Naive thymus-derived CD4-positive, alpha-beta T cell (primary cell): ENCODE measurements at regions not wholly inside any gene's neighbourhood (a gene's known extent, or its start where the extent isn't known, plus 50 kb on each side); places are given as distances from the start of the nearest gene placed in this dataset.

Experiments used
- ATAC-seq: fragments of 150-1000 bp; cut with Tn5 transposase; 2 replicates; pipeline ENCODE4 v1.10.0; 2021; ENCODE audit warnings: mild to moderate bottlenecking, moderate library complexity
- CTCF ChIA-PET: fragments of 350-600 bp; sonication (Branson Sonifier 250); formaldehyde crosslinking; loops from one replicate; lab custom pipeline; 2021; ENCODE audit warnings: antibody characterized with exemption; lab: Charles Lee
- POLR2A ChIA-PET: fragments of 350-600 bp; sonication (Branson Sonifier 250); formaldehyde crosslinking; loops from one replicate; lab custom pipeline; 2021; ENCODE audit warnings: antibody characterized with exemption, inconsistent platforms; lab: Charles Lee
- DNase-seq, 9 donors: peaks; one replicate each; pipeline versions ENCODE4 v3.0.0 to v3.0.0-alpha.2; 2020 to 2022; ENCODE audit warnings: mixed read lengths in 1 of 9
- H3K27ac ChIP-seq: one replicate; pipeline ENCODE4 v1.7.0; 2013; ENCODE audit warnings: mild to moderate bottlenecking, low read depth, low read length, moderate library complexity
- H3K27me3 ChIP-seq, 2 donors: one replicate each; pipeline ENCODE4 v1.7.0; 2013; ENCODE audit warnings: low read length in 2 of 2, mild to moderate bottlenecking in 2 of 2, moderate library complexity in 2 of 2; ENCODE audit not compliant: control insufficient read depth in 2 of 2, insufficient read depth in 2 of 2
- H3K36me3 ChIP-seq, 3 experiments: 1 replicate in 2 of 3; 2 replicates in 1 of 3; pipeline ENCODE4 v1.7.0; 2013; ENCODE audit warnings: low read length in 3 of 3, mild to moderate bottlenecking in 3 of 3, moderate library complexity in 1 of 3; ENCODE audit not compliant: insufficient read depth in 3 of 3, control insufficient read depth in 2 of 3
- H3K4me1 ChIP-seq, 2 donors: one replicate each; pipeline ENCODE4 v1.7.0; 2013; ENCODE audit warnings: low read length in 2 of 2, mild to moderate bottlenecking in 2 of 2, moderate library complexity in 1 of 2; ENCODE audit not compliant: control insufficient read depth in 2 of 2, insufficient read depth in 2 of 2
- H3K4me3 ChIP-seq: 2 replicates; pipeline ENCODE4 v1.7.0; 2013; ENCODE audit warnings: mild to moderate bottlenecking, low read length
- H3K9me3 ChIP-seq, 3 experiments: 1 replicate in 2 of 3; 2 replicates in 1 of 3; pipeline ENCODE4 v1.7.0; 2013; ENCODE audit warnings: low read length in 3 of 3; ENCODE audit not compliant: control insufficient read depth in 2 of 3
- H3K27ac Mint-ChIP-seq, 9 donors: one replicate each; pipeline ENCODE4 v1.8.0; 2020 to 2022; ENCODE audit warnings: mixed read lengths in 9 of 9, mild to moderate bottlenecking in 8 of 9, moderate library complexity in 5 of 9, inconsistent platforms in 2 of 9
- H3K27me3 Mint-ChIP-seq, 5 donors: one replicate each; pipeline ENCODE4 v1.8.0; 2021 to 2022; ENCODE audit warnings: mixed read lengths in 5 of 5, mild to moderate bottlenecking in 1 of 5
- H3K36me3 Mint-ChIP-seq, 5 donors: one replicate each; pipeline ENCODE4 v1.8.0; 2020 to 2022; ENCODE audit warnings: mixed read lengths in 5 of 5, mild to moderate bottlenecking in 3 of 5, inconsistent platforms in 1 of 5
- H3K4me1 Mint-ChIP-seq, 7 donors: one replicate each; pipeline ENCODE4 v1.8.0; 2020 to 2022; ENCODE audit warnings: mixed read lengths in 7 of 7, mild to moderate bottlenecking in 3 of 7, inconsistent platforms in 1 of 7
- H3K4me3 Mint-ChIP-seq, 10 donors: one replicate each; pipeline ENCODE4 v1.8.0; 2020 to 2022; ENCODE audit warnings: mild to moderate bottlenecking in 10 of 10, mixed read lengths in 10 of 10, moderate library complexity in 6 of 10, inconsistent platforms in 2 of 10
- H3K9me3 Mint-ChIP-seq, 11 donors: one replicate each; pipeline ENCODE4 v1.8.0; 2020 to 2022; ENCODE audit warnings: mixed read lengths in 11 of 11, mild to moderate bottlenecking in 4 of 11, inconsistent platforms in 1 of 11, moderate library complexity in 1 of 11
- intact Hi-C, 2 donors: fragments of 100-400 bp; cut with micrococcal nuclease; formaldehyde crosslinking; loops; one replicate each; pipeline ENCODE4 v1.15.1; 2023

DNA sequence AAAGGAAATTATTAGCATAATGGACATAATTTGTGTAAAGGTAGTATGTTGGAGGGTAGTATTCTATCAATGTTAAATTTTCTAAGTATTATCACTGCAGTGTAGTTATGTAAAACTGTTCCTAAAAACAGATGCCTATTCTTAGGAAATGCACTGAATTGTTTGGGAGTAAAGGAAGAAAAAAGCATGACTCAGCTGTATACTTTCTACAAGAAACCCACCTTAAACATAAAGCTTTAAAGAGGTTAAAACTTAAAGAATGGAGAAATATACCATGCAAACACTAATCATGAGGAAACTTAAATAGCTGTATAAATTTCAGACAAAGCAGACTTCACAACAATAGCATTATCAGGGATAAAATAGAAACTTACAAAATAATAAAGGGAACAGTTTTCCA is 292.9 kb downstream of the ANTXR2 start:
- no peak overlapping the region for H3K27ac Mint-ChIP-seq
- intact Hi-C loops: no loop called here
- no peak overlapping the region for H3K27ac ChIP-seq
- ChIA-PET CTCF (no interaction called here), POLR2A (no interaction called here)
- no peak overlapping the region for H3K4me3 ChIP-seq
- no peaks in the 10 kb centered on the region for H3K36me3 Mint-ChIP-seq
- peaks cover 0 to 4% (median 3%) of the 10 kb centered on the region in 5 donors for H3K27me3 Mint-ChIP-seq
- H3K4me1 ChIP-seq: no peaks in the 10 kb centered on the region
- no peaks in the 10 kb centered on the region for H3K27me3 ChIP-seq
- H3K4me3 Mint-ChIP-seq: no peak overlapping the region
- no peak for DNase-seq
- H3K36me3 ChIP-seq: no peaks in the 10 kb centered on the region
- no peak for ATAC-seq
- H3K9me3 Mint-ChIP-seq: peaks cover 0 to 21% (median 9%) of the 10 kb centered on the region in 11 donors
- H3K9me3 ChIP-seq: no peaks in the 10 kb centered on the region
- H3K4me1 Mint-ChIP-seq: no peaks in the 10 kb centered on the region

DNA sequence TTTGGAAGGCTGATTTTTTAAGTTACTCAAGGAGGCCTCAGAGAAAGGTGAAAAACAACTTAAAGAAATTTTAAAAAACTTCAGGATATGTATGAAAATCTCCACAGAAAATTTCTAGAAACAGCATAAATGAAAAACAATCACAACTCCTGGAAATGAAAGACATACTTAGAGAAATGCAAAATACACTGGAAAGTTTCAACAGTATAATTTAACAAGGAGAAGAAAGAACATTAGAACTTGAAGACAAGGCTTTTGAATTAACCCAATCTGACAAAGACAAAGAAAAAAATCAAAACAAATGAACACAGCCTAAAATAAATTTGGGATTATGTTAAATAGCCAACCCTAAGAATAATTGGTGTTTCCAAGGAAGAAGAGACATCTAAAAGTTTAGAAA is 300.5 kb downstream of the ANTXR2 start:
- DNase-seq (no peak), ATAC-seq (no peak)
- H3K4me1 Mint-ChIP-seq: no peaks in the 10 kb centered on the region
- Histone ChIP-seq H3K27ac (no peak overlapping the region), H3K4me1 (no peaks in the 10 kb centered on the region), H3K9me3 (peaks cover 0 to 3% (median 0%) of the 10 kb centered on the region in 3 experiments), H3K36me3 (no peaks in the 10 kb centered on the region), H3K4me3 (no peak overlapping the region), H3K27me3 (no peaks in the 10 kb centered on the region)
- POLR2A ChIA-PET: no interaction called here
- no peak overlapping the region for H3K4me3 Mint-ChIP-seq
- peaks cover 0 to 22% (median 9%) of the 10 kb centered on the region in 5 donors for H3K27me3 Mint-ChIP-seq
- intact Hi-C loops: no loop called here
- peaks cover 0 to 14% (median 3%) of the 10 kb centered on the region in 5 donors for H3K36me3 Mint-ChIP-seq
- CTCF ChIA-PET: no interaction called here
- no peak overlapping the region for H3K27ac Mint-ChIP-seq
- H3K9me3 Mint-ChIP-seq: peaks cover 8 to 90% (median 33%) of the 10 kb centered on the region in 11 donors

DNA sequence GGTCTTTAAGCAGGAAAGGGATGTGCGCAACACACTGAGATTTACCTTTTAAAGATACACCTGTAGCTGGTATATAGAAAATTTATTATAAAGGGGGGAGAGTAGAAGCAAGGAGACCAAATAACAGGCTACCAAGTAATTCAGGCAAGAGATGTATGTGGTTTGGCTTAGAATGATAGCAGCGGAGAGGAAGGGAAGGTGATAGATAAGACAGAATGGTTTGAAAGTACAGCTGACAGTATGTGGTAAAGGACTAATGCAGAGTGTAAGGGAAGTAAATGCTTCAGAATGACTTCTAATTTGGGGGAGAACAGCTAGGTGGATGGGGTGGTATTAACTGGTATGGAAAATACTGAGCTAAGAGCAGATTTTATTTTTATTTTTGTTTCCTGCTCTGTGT is 308.9 kb downstream of the ANTXR2 start:
- CTCF ChIA-PET: no interaction called here
- no peaks in the 10 kb centered on the region for H3K9me3 ChIP-seq
- H3K4me1 Mint-ChIP-seq: no peaks in the 10 kb centered on the region
- H3K27ac ChIP-seq: no peak overlapping the region
- H3K27me3 ChIP-seq: no peaks in the 10 kb centered on the region
- POLR2A ChIA-PET: no interaction called here
- no peaks in the 10 kb centered on the region for H3K36me3 ChIP-seq
- no peak overlapping the region for H3K27ac Mint-ChIP-seq
- ATAC-seq (no peak), DNase-seq (no peak)
- no peaks in the 10 kb centered on the region for H3K36me3 Mint-ChIP-seq
- no peak overlapping the region for H3K4me3 Mint-ChIP-seq
- H3K4me3 ChIP-seq: no peak overlapping the region
- peaks cover 0 to 13% (median 0%) of the 10 kb centered on the region in 5 donors for H3K27me3 Mint-ChIP-seq
- H3K9me3 Mint-ChIP-seq: peaks cover 0 to 21% (median 9%) of the 10 kb centered on the region in 11 donors
- intact Hi-C loops: no loop called here
- no peaks in the 10 kb centered on the region for H3K4me1 ChIP-seq

DNA sequence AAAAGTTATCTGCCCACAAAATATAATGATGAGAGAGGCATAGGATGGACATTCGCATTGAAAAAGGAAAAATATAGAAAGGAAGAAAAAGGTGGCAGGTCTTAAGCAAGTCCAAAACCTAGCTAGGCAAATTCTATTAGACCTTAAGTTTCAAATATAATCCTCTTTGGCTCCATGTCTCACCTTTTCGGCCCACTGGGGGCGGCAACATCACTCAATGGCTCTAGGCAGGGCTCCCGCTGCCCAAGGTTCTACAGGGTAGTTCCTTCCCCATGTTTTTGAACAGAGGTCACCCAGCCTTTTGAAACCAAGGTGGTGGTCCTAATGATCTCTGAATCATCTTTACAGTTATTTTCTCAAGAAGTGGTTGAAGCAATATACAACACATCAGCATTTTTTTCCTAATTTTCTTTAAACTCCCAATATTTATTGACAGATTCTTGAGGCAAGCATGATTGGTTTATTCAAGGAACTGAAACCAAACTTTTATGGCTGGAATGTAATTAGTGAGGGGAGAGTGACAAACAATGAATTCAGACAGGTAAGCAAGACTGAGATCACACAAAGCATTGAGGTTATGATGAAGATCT is 309.4 kb downstream of the ANTXR2 start:
- no peaks in the 10 kb centered on the region for H3K4me1 ChIP-seq
- no peaks in the 10 kb centered on the region for H3K4me1 Mint-ChIP-seq
- H3K27ac Mint-ChIP-seq: no peak overlapping the region
- no peaks in the 10 kb centered on the region for H3K36me3 Mint-ChIP-seq
- H3K9me3 Mint-ChIP-seq: peaks cover 0 to 17% (median 9%) of the 10 kb centered on the region in 11 donors
- ChIA-PET CTCF (no interaction called here), POLR2A (no interaction called here)
- no peak for DNase-seq
- H3K27me3 ChIP-seq: no peaks in the 10 kb centered on the region
- no peak for ATAC-seq
- no peak overlapping the region for H3K4me3 ChIP-seq
- H3K27me3 Mint-ChIP-seq: peaks cover 0 to 13% (median 0%) of the 10 kb centered on the region in 5 donors
- no peak overlapping the region for H3K27ac ChIP-seq
- H3K4me3 Mint-ChIP-seq: no peak overlapping the region
- intact Hi-C loops: no loop called here
- H3K9me3 ChIP-seq: no peaks in the 10 kb centered on the region
- no peaks in the 10 kb centered on the region for H3K36me3 ChIP-seq

DNA sequence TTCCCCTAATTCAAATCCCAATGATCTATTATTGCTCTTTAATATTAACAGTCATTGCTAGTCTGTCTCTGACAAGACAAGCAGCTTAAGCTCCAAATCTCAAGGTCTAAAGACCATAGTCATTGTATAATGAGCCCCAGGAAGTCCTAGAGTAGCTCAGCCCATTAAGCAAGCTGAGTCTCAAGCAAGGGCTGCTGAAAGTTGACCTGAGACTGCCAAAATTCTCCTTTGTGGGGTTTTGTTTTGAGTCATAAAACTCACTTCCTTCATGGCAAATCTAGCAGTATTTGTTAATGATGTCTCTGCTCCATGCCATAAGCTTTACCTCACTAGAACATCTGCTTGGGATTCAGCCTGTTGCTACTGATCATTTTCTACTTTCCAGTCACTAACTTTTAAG is 313.2 kb downstream of the ANTXR2 start:
- H3K36me3 ChIP-seq: no peaks in the 10 kb centered on the region
- ChIA-PET CTCF (no interaction called here), POLR2A (no interaction called here)
- DNase-seq (no peak), ATAC-seq (no peak)
- H3K36me3 Mint-ChIP-seq: no peaks in the 10 kb centered on the region
- H3K4me1 Mint-ChIP-seq: no peaks in the 10 kb centered on the region
- H3K27ac Mint-ChIP-seq: no peak overlapping the region
- H3K27me3 Mint-ChIP-seq: peaks cover 0 to 13% (median 0%) of the 10 kb centered on the region in 5 donors
- H3K4me3 ChIP-seq: no peak overlapping the region
- intact Hi-C loops: loop anchor here in 1 of 2 donors (10.0 kb wide), 1 partner anchor 455 kb away; no protein-coding TSS in a partner anchor
- H3K4me1 ChIP-seq: no peaks in the 10 kb centered on the region
- no peaks in the 10 kb centered on the region for H3K9me3 ChIP-seq
- H3K4me3 Mint-ChIP-seq: no peak overlapping the region
- no peak overlapping the region for H3K27ac ChIP-seq
- peaks cover 0 to 7% (median 0%) of the 10 kb centered on the region in 11 donors for H3K9me3 Mint-ChIP-seq
- H3K27me3 ChIP-seq: no peaks in the 10 kb centered on the region

DNA sequence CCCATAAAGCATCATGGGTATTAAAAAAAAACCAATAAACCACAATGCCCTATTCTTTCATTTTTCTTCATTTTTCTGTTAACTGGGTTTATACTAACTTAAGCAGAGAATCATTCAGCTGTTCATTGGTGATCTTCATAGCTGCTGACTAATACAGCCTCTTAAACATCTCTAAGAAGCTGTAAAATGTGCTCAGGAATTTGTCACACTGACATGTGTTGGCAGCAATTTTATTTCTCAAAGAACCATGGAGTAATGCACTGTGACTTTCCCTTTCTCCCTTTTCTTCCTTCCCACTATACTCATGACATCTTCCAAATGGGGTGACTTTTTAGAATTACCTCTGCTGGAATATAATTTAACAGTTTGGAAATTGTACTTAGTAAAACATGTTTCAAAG is 315.4 kb downstream of the ANTXR2 start:
- Mint-ChIP-seq H3K9me3 (peaks cover 0 to 7% (median 0%) of the 10 kb centered on the region in 11 donors), H3K4me3 (no peak overlapping the region), H3K4me1 (no peaks in the 10 kb centered on the region), H3K27me3 (peaks cover 0 to 5% (median 1%) of the 10 kb centered on the region in 5 donors), H3K27ac (no peak overlapping the region), H3K36me3 (no peaks in the 10 kb centered on the region)
- Histone ChIP-seq H3K36me3 (no peaks in the 10 kb centered on the region), H3K27me3 (no peaks in the 10 kb centered on the region), H3K27ac (no peak overlapping the region), H3K4me3 (no peak overlapping the region), H3K9me3 (no peaks in the 10 kb centered on the region), H3K4me1 (no peaks in the 10 kb centered on the region)
- ChIA-PET CTCF (no interaction called here), POLR2A (no interaction called here)
- intact Hi-C loops: loop anchor here in 1 of 2 donors (10.0 kb wide), 1 partner anchor 457 kb away; no protein-coding TSS in a partner anchor
- ATAC-seq (no peak), DNase-seq (no peak)
